Sigmoid colon (tissue), 6 donors: ENCODE measurements at regions not wholly inside any gene's neighbourhood (a gene's known extent, or its start where the extent isn't known, plus 50 kb on each side); places are given as distances from the start of the nearest gene placed in this dataset.

Experiments
- DNase-seq: peaks from one replicate; pipeline ENCODE4 v3.0.0-alpha.2; 2019
- H3K27ac ChIP-seq, 4 donors: fragments of 200-600 bp; sonication (generic); one replicate each; pipeline ENCODE4 v1.5.1; 2016 to 2019; ENCODE audit warnings: mild to moderate bottlenecking in 1 of 4
- H3K27me3 ChIP-seq, 3 donors: fragments of 200-600 bp; sonication (generic); one replicate each; pipeline ENCODE4 v1.5.1; 2019; ENCODE audit warnings: mild to moderate bottlenecking in 1 of 3
- H3K36me3 ChIP-seq, 4 donors: fragments of 200-600 bp; sonication (generic); one replicate each; pipeline ENCODE4 v1.5.1; 2016 to 2019
- H3K4me1 ChIP-seq, 4 donors: fragments of 200-600 bp; sonication (generic); one replicate each; pipeline ENCODE4 v1.5.1; 2017 to 2019
- H3K4me3 ChIP-seq, 4 donors: fragments of 200-600 bp; sonication (generic); one replicate each; pipeline ENCODE4 v1.5.1; 2017 to 2019; ENCODE audit warnings: mild to moderate bottlenecking in 2 of 4, moderate library complexity in 1 of 4
- H3K9me3 ChIP-seq, 4 donors: fragments of 200-600 bp in 3 of 4; sonication (generic) in 3 of 4; one replicate each; pipeline versions ENCODE4 v1.5.1 to v1.6.1; 2013 to 2019
- CTCF ChIP-seq, 4 experiments: fragments of 450-650 bp in 3 of 4; fragments of 200-600 bp in 1 of 4; IDR thresholded peaks; one replicate each; pipeline ENCODE4 v1.5.1; 2016 to 2019; ENCODE audit warnings: antibody characterized with exemption in 4 of 4, mild to moderate bottlenecking in 3 of 4, moderate library complexity in 2 of 4
- EP300 ChIP-seq, 4 donors: sonication (generic); formaldehyde crosslinking; IDR thresholded peaks; one replicate each; pipeline ENCODE4 v1.6.1; 2017; ENCODE audit warnings: antibody characterized with exemption in 4 of 4
- POLR2A ChIP-seq, 2 donors: fragments of 450-650 bp; IDR thresholded peaks; one replicate each; pipeline ENCODE4 v1.6.1; 2016; ENCODE audit warnings: antibody characterized with exemption in 2 of 2, mild to moderate bottlenecking in 2 of 2, moderate library complexity in 2 of 2
- POLR2AphosphoS5 ChIP-seq, 4 donors: sonication (generic); formaldehyde crosslinking; IDR thresholded peaks; one replicate each; pipeline ENCODE4 v1.6.1; 2017; ENCODE audit warnings: antibody characterized with exemption in 4 of 4
- WGBS, 2 donors: extraction: QIAGEN DNeasy Blood & Tissue Kit; methylation state at CpG; one replicate each; pipeline ENCODE4 v1.1.7; 2013; 5-methylcytosine and 5-hydroxymethylcytosine counted together
- intact Hi-C: fragments of 100-400 bp; cut with DNase I; formaldehyde crosslinking; loops from one replicate; pipeline ENCODE4 v1.15.1; 2023
- donor health status: healthy with polysubstance abuse.
- donor health status: healthy.

GRCh38 chr4:187364401-187364800 lies 631.2 kb upstream of the ZFP42 start:
- Histone ChIP-seq H3K27me3 (no peaks in the 10 kb centered on the region), H3K9me3 (no peaks in the 10 kb centered on the region), H3K36me3 (no peaks in the 10 kb centered on the region), H3K4me1 (no peaks in the 10 kb centered on the region), H3K4me3 (no peak overlapping the region), H3K27ac (no peak overlapping the region)
- no peak for DNase-seq
- TF ChIP-seq EP300 (IDR thresholded peaks at IDR 0.05) (no peak), CTCF (IDR thresholded peaks at IDR 0.05) (no peak), POLR2AphosphoS5 (IDR thresholded peaks at IDR 0.05) (no peak), POLR2A (IDR thresholded peaks at IDR 0.05) (no peak)
- WGBS, 2 donors = 90 to 93% methylated on average over 7 of the region's 7 CpGs
- intact Hi-C loops = no loop called here

- no peak overlapping the region for H3K27ac ChIP-seq
- intact Hi-C loops = no loop called here
- DNase-seq = no peak
- H3K9me3 ChIP-seq = no peaks in the 10 kb centered on the region
- no peaks in the 10 kb centered on the region for H3K27me3 ChIP-seq
- H3K4me1 ChIP-seq = no peaks in the 10 kb centered on the region
- WGBS, 2 donors = 91 to 97% methylated on average over 7 of the region's 7 CpGs
- H3K4me3 ChIP-seq = no peak overlapping the region
- no peaks in the 10 kb centered on the region for H3K36me3 ChIP-seq
- TF ChIP-seq EP300 (IDR thresholded peaks at IDR 0.05) (no peak), POLR2A (IDR thresholded peaks at IDR 0.05) (no peak)
Measured at GRCh38 chr4:187364851-187365250, 630.7 kb upstream of the ZFP42 start.

- H3K4me3 ChIP-seq = no peak overlapping the region
- no peak overlapping the region for H3K27ac ChIP-seq
- H3K27me3 ChIP-seq = no peaks in the 10 kb centered on the region
- TF ChIP-seq EP300 (IDR thresholded peaks at IDR 0.05) (no peak), POLR2A (IDR thresholded peaks at IDR 0.05) (no peak), CTCF (IDR thresholded peaks at IDR 0.05) (no peak), POLR2AphosphoS5 (IDR thresholded peaks at IDR 0.05) (no peak)
- no peak for DNase-seq
- no peaks in the 10 kb centered on the region for H3K36me3 ChIP-seq
- intact Hi-C loops = no loop called here
- WGBS, 2 donors = 78 to 85% methylated on average over 3 of the region's 3 CpGs
- H3K9me3 ChIP-seq = no peaks in the 10 kb centered on the region
- H3K4me1 ChIP-seq = no peaks in the 10 kb centered on the region
Measured at GRCh38 chr4:187366530-187366929, 629.0 kb upstream of the ZFP42 start.

- intact Hi-C loops = no loop called here
- TF ChIP-seq POLR2A (IDR thresholded peaks at IDR 0.05) (no peak), EP300 (IDR thresholded peaks at IDR 0.05) (no peak), CTCF (IDR thresholded peaks at IDR 0.05) (no peak)
- no peak overlapping the region for H3K27ac ChIP-seq
- H3K4me3 ChIP-seq = no peak overlapping the region
- H3K4me1 ChIP-seq = no peaks in the 10 kb centered on the region
- DNase-seq = no peak
- no peaks in the 10 kb centered on the region for H3K9me3 ChIP-seq
- no peaks in the 10 kb centered on the region for H3K36me3 ChIP-seq
- no peaks in the 10 kb centered on the region for H3K27me3 ChIP-seq
Measured at GRCh38 chr4:187370918-187371317, 624.7 kb upstream of the ZFP42 start.

- WGBS, 2 donors = 84 to 90% methylated on average over 3 of the region's 3 CpGs
Measured at GRCh38 chr4:187378441-187378840, 617.1 kb upstream of the ZFP42 start.

More at GRCh38 chr4:187378441-187378840, 617.1 kb upstream of the ZFP42 start:
- Histone ChIP-seq H3K4me3 (no peak overlapping the region), H3K4me1 (no peaks in the 10 kb centered on the region), H3K27ac (no peak overlapping the region), H3K27me3 (no peaks in the 10 kb centered on the region), H3K36me3 (no peaks in the 10 kb centered on the region), H3K9me3 (peaks cover 0 to 4% (median 0%) of the 10 kb centered on the region in 4 donors)
- intact Hi-C loops = no loop called here
- no peak for DNase-seq
- TF ChIP-seq CTCF (IDR thresholded peaks at IDR 0.05) (no peak), POLR2AphosphoS5 (IDR thresholded peaks at IDR 0.05) (no peak), EP300 (IDR thresholded peaks at IDR 0.05) (no peak), POLR2A (IDR thresholded peaks at IDR 0.05) (no peak)
